Keratinocyte (primary cell): ENCODE measurements at regions not wholly inside any gene's neighbourhood (a gene's known extent, or its start where the extent isn't known, plus 50 kb on each side); places are given as distances from the start of the nearest gene placed in this dataset.

Source experiments
- DNase-seq: peaks from one replicate; pipeline ENCODE4 v3.0.0-alpha.2; 2011; ENCODE audit warnings: low read depth, missing footprints, low spot score
- FAIRE-seq: peaks from 2 replicates; lab custom pipeline; 2011; peaks lifted over from hg19 to GRCh38; lab: Jason Lieb, UNC
- H2AFZ ChIP-seq: 2 replicates; pipeline ENCODE4 v1.6.0; 2012; ENCODE audit warnings: low read length, control low read depth, inconsistent platforms; ENCODE audit not compliant: control insufficient read depth
- H3K27ac ChIP-seq: 2 replicates; pipeline ENCODE4 v1.5.1; 2011; ENCODE audit warnings: low read length; ENCODE audit not compliant: control insufficient read depth, insufficient read depth
- H3K27me3 ChIP-seq: 3 replicates; pipeline ENCODE4 v1.6.0; 2011; ENCODE audit warnings: low read length; ENCODE audit not compliant: control insufficient read depth, insufficient read depth; ENCODE audit errors: extremely low read depth
- H3K36me3 ChIP-seq, 2 experiments: 2 replicates in 1 of 2; 3 replicates in 1 of 2; pipeline ENCODE4 v1.5.1; 2011; ENCODE audit warnings: low read length in 2 of 2, mild to moderate bottlenecking in 1 of 2; ENCODE audit not compliant: control insufficient read depth in 2 of 2, insufficient read depth in 2 of 2; ENCODE audit errors: extremely low read depth in 1 of 2
- H3K4me1 ChIP-seq: 3 replicates; pipeline ENCODE4 v1.5.1; 2011; ENCODE audit warnings: low read length; ENCODE audit not compliant: control insufficient read depth, insufficient read depth; ENCODE audit errors: extremely low read depth
- H3K4me2 ChIP-seq: 3 replicates; pipeline ENCODE4 v1.6.0; 2011; ENCODE audit warnings: low read depth, low read length; ENCODE audit not compliant: control insufficient read depth, insufficient read depth; ENCODE audit errors: extremely low read depth
- H3K4me3 ChIP-seq, 3 experiments: fragments of 200-600 bp in 1 of 3; sonication (generic) in 1 of 3; 2 replicates in 2 of 3; 3 replicates in 1 of 3; pipeline ENCODE4 v1.5.1; 2011 to 2016; ENCODE audit warnings: low read length in 3 of 3, mild to moderate bottlenecking in 3 of 3, control low read depth in 2 of 3, inconsistent platforms in 1 of 3, low read depth in 1 of 3, mixed read lengths in 1 of 3, mixed run types in 1 of 3, moderate library complexity in 1 of 3; ENCODE audit not compliant: control insufficient read depth in 2 of 3, insufficient read depth in 2 of 3; ENCODE audit errors: extremely low read depth in 1 of 3
- H3K79me2 ChIP-seq: 2 replicates; pipeline ENCODE4 v1.6.0; 2012; ENCODE audit warnings: low read length; ENCODE audit not compliant: control insufficient read depth, insufficient read depth
- H3K9ac ChIP-seq: 3 replicates; pipeline ENCODE4 v1.6.0; 2011; ENCODE audit warnings: low read length; ENCODE audit not compliant: control insufficient read depth, insufficient read depth; ENCODE audit errors: extremely low read depth
- H3K9me1 ChIP-seq: 3 replicates; pipeline ENCODE4 v1.6.0; 2011; ENCODE audit warnings: low read length; ENCODE audit not compliant: control insufficient read depth, insufficient read depth; ENCODE audit errors: extremely low read depth
- H3K9me3 ChIP-seq: 2 replicates; pipeline ENCODE4 v1.5.1; 2012; ENCODE audit warnings: low read depth, low read length; ENCODE audit not compliant: control insufficient read depth
- H4K20me1 ChIP-seq: 3 replicates; pipeline ENCODE4 v1.6.0; 2011; ENCODE audit warnings: low read length; ENCODE audit not compliant: control insufficient read depth, insufficient read depth; ENCODE audit errors: extremely low read depth
- CTCF ChIP-seq, 3 experiments: IDR thresholded peaks in 1 of 3; conservative IDR thresholded peaks in 1 of 3; optimal IDR thresholded peaks in 1 of 3; 2 replicates in 2 of 3; 3 replicates in 1 of 3; pipeline versions ENCODE3 to v1.5.1; 2011; ENCODE audit warnings: low read length in 3 of 3, mild to moderate bottlenecking in 3 of 3, moderate library complexity in 2 of 3, control low read depth in 1 of 3, inconsistent platforms in 1 of 3; ENCODE audit not compliant: insufficient read depth in 2 of 3; ENCODE audit errors: extremely low read depth in 1 of 3
- EZH2 ChIP-seq: IDR thresholded peaks from one replicate; pipeline ENCODE4 v1.6.1; 2012; ENCODE audit warnings: inconsistent platforms, mild to moderate bottlenecking, low read length, moderate library complexity
- dilution Hi-C: fragments of 300-500 bp; cut with MboI; formaldehyde crosslinking; loops from one replicate; pipeline ENCODE4 v1.7.0; 2020; ENCODE audit warnings: low sequenced_read_pairs; ENCODE audit not compliant: extremely low pct_ligation_motif_present

- TF ChIP-seq EZH2 (no peak), CTCF (optimal IDR thresholded peaks at IDR 0.05 in 1 of 3, IDR thresholded peaks at IDR 0.05 in 1 of 3, conservative IDR thresholded peaks at IDR 0.05 in 1 of 3; ENCODE audit: extremely low read depth in 1 of 3, insufficient read depth in 2 of 3, low read length in 3 of 3) (no peak)
- Histone ChIP-seq H3K27me3 (no peaks in the 10 kb centered on the region), H3K9me1 (no peaks in the 10 kb centered on the region), H2AFZ (no peak overlapping the region), H3K9ac (no peak overlapping the region), H3K27ac (no peak overlapping the region), H3K9me3 (no peaks in the 10 kb centered on the region), H4K20me1 (no peaks in the 10 kb centered on the region), H3K4me1 (no peaks in the 10 kb centered on the region), H3K4me2 (no peak overlapping the region), H3K36me3 (no peaks in the 10 kb centered on the region), H3K4me3 (no peak overlapping the region), H3K79me2 (no peaks in the 10 kb centered on the region)
- dilution Hi-C loops: no loop called here
- DNase-seq: no peak
- no peak for FAIRE-seq
Measured at GRCh38 chr16:80048250-80048649, 447.7 kb upstream of the MAF start.

GRCh38 chr16:80047842-80048241, 447.3 kb upstream of the MAF start:
- no peak for FAIRE-seq
- no peak overlapping the region for H3K9ac ChIP-seq
- H3K27ac ChIP-seq: no peak overlapping the region
- H3K4me2 ChIP-seq: no peak overlapping the region
- no peaks in the 10 kb centered on the region for H3K9me3 ChIP-seq
- H3K9me1 ChIP-seq: no peaks in the 10 kb centered on the region
- H4K20me1 ChIP-seq: no peaks in the 10 kb centered on the region
- no peaks in the 10 kb centered on the region for H3K79me2 ChIP-seq
- DNase-seq: no peak
- H2AFZ ChIP-seq: peak overlapping the region; percentile 15
- H3K4me3 ChIP-seq: no peak overlapping the region
- dilution Hi-C loops: no loop called here
- no peaks in the 10 kb centered on the region for H3K27me3 ChIP-seq
- H3K36me3 ChIP-seq: no peaks in the 10 kb centered on the region
- TF ChIP-seq EZH2 (no peak), CTCF (optimal IDR thresholded peaks at IDR 0.05 in 1 of 3, IDR thresholded peaks at IDR 0.05 in 1 of 3, conservative IDR thresholded peaks at IDR 0.05 in 1 of 3; ENCODE audit: extremely low read depth in 1 of 3, insufficient read depth in 2 of 3, low read length in 3 of 3) (no peak)
- no peaks in the 10 kb centered on the region for H3K4me1 ChIP-seq
